GM10248 (cell line): ENCODE measurements at regions not wholly inside any gene's neighbourhood (a gene's known extent, or its start where the extent isn't known, plus 50 kb on each side); places are given as distances from the start of the nearest gene placed in this dataset.

Experiments
- CTCF ChIA-PET: fragments of 300-600 bp; sonication (Branson Sonifier 250); formaldehyde crosslinking; extraction: SDS; loops from one replicate; lab custom pipeline; 2021; ENCODE audit warnings: antibody characterized with exemption; lab: Yijun Ruan, JAX
- POLR2A ChIA-PET: fragments of 350-650 bp; sonication (Branson Sonifier 250); formaldehyde crosslinking; extraction: SDS; loops from one replicate; lab custom pipeline; 2020; ENCODE audit warnings: antibody characterized with exemption; lab: Yijun Ruan, JAX
- DNase-seq: peaks from one replicate; pipeline ENCODE4 v3.0.0; 2012; ENCODE audit errors: extremely low spot score
- TF ChIP-seq, protein P1 (sequence below): IDR thresholded peaks from 2 replicates; pipeline ENCODE4 v1.5.1; 2012; ENCODE audit warnings: mild to moderate bottlenecking, low read depth; ENCODE audit errors: extremely low read depth, missing control alignments, control extremely low read depth

DNA sequence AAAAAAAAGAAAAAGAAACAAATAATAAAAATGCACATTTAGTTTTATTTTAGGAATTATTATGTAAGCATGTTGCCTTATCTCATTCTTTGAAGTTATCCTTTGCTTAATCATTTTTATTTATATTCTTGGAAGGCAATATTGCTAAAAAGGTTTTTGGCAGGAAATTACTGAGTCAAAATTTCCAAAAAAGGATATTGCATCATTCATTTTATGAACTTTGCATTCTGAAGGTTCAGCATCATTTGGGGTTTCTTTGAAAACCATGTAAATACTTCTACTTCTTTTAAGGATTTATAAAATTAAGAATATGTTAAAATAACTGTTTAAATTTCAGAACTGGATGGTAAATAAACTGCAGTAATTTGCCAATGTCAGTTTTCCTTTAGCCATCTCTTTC lies 94.2 kb upstream of the CTNND2 start:
- ChIA-PET CTCF (no interaction called here), POLR2A (no interaction called here)
- DNase-seq, result no peak
- TF ChIP-seq, protein P1, sequence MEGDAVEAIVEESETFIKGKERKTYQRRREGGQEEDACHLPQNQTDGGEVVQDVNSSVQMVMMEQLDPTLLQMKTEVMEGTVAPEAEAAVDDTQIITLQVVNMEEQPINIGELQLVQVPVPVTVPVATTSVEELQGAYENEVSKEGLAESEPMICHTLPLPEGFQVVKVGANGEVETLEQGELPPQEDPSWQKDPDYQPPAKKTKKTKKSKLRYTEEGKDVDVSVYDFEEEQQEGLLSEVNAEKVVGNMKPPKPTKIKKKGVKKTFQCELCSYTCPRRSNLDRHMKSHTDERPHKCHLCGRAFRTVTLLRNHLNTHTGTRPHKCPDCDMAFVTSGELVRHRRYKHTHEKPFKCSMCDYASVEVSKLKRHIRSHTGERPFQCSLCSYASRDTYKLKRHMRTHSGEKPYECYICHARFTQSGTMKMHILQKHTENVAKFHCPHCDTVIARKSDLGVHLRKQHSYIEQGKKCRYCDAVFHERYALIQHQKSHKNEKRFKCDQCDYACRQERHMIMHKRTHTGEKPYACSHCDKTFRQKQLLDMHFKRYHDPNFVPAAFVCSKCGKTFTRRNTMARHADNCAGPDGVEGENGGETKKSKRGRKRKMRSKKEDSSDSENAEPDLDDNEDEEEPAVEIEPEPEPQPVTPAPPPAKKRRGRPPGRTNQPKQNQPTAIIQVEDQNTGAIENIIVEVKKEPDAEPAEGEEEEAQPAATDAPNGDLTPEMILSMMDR, result no peak

DNA sequence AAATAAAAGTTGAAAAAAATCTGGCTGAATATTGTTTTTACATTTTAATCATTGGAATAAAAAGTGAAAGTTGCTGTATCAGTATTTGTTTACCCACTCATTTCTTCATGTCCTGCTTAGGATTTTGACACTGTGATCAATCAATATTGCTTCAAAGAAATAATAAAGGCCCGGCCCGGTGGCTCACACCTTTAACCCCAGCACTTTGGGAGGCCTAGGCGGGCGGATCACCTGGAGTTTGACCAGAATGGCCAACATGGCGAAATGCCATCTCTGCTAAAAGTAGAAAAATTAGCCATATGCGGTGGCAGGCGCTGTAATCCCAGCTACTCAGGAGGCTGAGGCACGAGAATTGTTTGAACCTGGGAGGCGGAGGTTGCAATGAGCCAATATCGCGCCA lies 93.7 kb upstream of the CTNND2 start:
- POLR2A ChIA-PET, result no interaction called here
- no peak for DNase-seq
- TF ChIP-seq, protein P1, result no peak
- CTCF ChIA-PET, result no interaction called here

DNA sequence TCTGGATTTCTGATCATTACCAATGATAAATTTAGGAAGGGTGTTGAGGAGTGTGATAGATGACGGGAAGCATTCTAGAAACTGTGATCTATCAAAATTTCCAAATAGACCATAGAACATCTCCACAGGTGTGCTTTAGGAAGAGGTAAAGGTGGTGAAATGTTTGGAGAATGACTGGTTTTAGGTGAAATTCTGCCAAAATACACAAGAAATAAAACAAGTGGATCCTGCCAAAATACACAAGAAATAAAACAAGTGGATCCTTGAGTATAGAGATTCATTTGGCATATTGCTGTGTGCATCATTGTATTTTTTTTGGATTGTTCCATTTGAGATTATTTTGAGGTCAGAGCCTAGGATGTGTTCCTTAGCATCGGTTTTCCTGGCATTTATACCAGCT lies 88.3 kb upstream of the CTNND2 start:
- CTCF ChIA-PET, result no interaction called here
- no peak for DNase-seq

DNA sequence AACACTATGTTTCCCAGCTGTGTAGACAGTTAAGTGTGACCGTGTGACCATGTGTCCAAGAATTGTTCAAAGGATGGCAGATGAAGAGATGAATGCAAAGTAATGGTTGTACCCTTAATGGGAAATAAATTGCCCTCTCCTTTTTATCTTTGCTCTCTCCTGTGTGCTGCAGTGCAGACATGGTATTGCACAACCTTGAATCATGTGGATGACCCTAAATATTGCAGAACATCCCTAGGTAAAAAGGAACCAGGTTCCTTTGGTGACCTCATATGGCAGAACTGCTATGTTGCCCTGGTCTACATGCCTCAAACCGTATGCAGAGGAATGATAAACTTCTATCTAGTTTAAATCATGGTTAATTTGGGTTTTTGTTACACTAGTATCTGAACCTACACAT lies 81.7 kb upstream of the CTNND2 start:
- POLR2A ChIA-PET, result no interaction called here
- TF ChIP-seq, protein P1, result no peak
- CTCF ChIA-PET, result no interaction called here

More for the DNA sequence above, 88.3 kb upstream of the CTNND2 start:
- TF ChIP-seq, protein P1, result no peak
- POLR2A ChIA-PET, result no interaction called here

DNA sequence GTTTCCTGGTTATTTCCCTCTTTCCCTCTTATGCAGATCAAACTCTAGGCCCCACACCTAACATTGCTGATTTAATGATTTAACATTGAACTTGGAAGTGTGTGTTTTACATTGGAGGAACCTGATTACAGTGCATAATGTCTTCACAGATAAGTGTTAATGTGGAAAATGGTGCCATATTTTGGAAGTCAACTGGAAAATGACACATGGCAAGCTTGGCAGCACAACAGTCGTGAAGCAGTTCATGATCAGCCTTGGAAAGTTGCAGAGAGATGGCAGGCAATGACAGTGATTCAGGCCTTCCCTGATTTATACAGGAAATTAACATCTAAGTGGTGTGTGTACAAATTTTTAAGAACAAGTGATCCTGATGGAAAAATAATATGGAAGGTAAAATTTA lies 80.0 kb upstream of the CTNND2 start:
- DNase-seq, result no peak
- CTCF ChIA-PET, result no interaction called here
- TF ChIP-seq, protein P1, result no peak
- POLR2A ChIA-PET, result no interaction called here

More for the DNA sequence above, 81.7 kb upstream of the CTNND2 start:
- no peak for DNase-seq

DNA sequence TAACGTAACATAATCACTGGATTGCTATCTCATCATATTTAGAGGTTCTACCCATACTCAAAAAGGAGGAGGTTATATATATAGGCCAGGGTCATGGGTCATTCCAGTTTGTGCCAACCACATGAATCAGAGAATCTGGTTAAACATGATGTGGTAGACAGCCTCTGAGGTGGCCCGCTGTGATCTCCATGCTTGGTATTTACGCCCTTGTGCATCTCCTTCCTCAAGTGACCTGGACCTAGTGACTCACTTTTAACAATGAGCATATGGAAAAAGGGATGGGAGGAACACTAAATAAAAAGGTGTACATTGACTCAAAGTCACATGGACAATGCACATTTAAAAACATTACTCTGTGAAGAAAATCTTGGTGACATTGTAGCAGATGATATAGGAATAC lies 77.7 kb upstream of the CTNND2 start:
- no peak for DNase-seq
- POLR2A ChIA-PET, result no interaction called here
- CTCF ChIA-PET, result no interaction called here
- TF ChIP-seq, protein P1, result no peak

DNA sequence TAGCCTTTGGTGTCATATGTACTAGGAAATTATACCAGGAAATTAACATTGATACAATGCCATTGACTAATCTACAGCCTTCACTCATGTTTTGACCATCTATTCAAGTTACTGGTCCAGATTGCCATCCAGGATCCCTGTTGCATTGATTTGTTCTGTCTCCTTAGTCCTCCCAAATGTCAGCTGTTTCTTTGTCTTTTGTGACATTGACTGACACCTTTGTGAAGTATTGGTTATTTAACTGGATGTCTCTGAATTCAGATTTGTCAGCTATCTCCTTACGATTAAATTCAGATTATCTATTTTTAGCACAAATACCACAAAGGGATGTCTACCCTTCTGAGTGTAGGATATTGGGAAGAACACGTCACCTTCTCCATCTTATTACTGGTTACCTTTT lies 73.7 kb upstream of the CTNND2 start:
- TF ChIP-seq, protein P1, result no peak
- POLR2A ChIA-PET, result no interaction called here
- no peak for DNase-seq
- CTCF ChIA-PET, result no interaction called here
